NCI-H1694 treated with DMSO at 0.1 percent for 48 hours (cell line): ENCODE measurements at regions not wholly inside any gene's neighbourhood (a gene's known extent, or its start where the extent isn't known, plus 50 kb on each side); places are given as distances from the start of the nearest gene placed in this dataset.

Source experiments
- DNase-seq: peaks from one replicate; lab custom pipeline; 2025; lab: John Stamatoyannopoulos, UW

DNA sequence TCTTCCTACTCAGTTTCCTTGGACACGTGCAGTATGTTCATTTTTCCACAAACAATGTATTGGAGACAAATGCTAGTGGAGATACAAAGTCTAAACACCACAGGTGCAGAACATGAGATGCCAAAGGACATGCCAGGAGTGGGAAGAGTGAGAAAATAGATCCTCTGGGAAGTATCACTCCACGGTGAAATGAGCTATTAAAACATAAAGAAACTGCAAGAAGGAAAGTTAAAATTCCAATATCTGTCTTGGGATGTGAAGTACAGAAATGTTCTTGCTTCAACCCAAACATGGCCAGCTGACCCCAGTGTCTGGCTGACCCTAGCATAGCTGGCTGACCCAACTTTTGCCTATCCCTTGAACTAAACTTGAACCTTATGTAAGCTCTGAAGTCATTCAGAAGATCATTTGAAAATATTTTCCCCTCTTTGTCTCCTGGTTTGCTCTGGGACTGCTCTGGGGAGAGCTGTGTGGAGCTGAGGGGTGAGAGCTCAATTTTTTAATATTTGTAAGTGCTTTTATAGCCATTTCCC, 59.5 kb downstream of the FZD1 start:
- no peak for DNase-seq

DNA sequence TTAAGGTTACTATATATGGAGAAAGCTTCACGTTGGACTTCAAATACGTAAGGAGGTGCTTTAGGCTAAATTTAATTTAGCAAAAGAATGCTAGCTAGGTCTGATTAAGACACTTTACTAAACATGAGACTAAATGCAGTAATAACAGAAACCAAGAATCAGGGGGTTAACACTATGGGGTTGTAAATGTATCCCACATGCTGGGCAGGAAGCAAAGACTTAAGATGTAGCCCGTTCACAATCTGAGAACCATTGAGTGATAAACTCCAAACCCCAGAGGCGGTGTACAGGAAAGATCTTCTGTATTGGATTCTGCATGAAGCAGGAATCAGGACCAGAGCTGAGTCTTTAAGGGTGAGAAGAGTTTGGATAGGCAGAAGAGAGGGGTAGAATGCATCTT, 60.4 kb downstream of the FZD1 start:
- DNase-seq, result no peak

DNA sequence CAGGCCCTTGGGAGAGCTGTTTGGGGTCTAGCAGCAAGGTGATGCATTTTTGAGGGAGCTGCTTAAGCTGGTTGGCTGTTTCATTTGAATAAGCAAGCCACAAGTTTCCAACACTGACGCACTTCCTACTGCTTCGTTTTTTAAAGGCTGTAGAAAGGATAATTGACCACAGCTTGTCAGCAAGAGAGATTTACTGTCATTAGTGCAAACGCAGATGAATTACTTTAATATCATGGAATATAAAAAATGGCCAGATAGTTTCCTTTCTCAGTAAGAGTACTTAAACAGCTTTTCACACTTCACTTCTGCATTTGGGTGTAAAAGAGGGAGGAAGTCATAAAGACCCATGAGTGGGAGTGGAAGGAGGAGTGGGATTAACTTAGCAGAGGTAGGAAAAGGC, 61.5 kb downstream of the FZD1 start:
- no peak for DNase-seq

DNA sequence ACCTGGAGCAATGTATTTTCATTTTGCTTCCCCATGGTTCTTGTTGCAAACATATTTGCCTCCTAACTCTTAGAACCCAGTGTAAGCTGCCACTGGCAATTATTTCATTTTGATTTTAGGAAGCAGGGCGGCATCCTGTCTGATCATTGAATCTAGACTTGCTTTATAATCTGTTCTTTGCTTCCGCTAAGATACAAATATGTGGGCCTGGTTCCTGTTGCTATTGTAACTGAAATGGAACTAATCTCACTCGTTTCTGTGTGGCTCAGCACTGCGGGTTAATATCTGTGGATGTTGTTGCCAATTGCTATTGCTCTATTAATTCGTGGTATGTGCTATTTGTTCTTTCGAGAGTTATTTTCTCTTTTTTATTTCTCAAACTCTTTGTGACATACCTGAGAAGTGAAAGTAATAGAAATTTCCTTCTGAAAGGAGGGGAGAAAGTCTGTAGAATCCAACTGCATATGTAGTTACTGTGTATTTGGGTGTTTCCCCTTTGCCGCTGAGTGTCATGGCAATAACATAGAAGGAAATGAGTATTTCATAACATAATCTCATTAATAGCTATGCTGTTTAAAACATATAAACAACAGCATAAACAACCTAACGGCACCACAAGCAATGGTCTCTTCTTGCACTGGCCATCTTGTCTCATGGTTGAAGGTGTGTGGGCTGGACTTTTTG, 62.4 kb downstream of the FZD1 start:
- DNase-seq, result no peak

DNA sequence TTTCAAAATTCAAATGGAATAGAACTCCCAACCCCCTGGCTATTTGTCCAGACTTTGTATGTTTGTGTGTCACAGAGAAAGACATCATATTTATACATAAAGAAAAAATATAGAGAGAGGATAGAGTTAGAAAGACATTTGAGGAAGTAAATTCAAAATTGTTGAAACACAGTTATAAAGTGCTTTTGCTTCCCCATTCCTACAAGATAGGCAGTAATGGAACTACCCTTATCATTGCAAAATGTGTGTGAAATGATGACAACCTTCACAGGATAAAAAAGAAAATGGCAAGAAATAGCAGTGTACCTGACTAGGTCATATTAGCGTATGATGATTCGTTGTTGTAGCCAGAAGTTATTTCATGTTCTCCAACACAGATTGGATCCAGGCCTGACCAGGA, 63.1 kb downstream of the FZD1 start:
- DNase-seq, result no peak

DNA sequence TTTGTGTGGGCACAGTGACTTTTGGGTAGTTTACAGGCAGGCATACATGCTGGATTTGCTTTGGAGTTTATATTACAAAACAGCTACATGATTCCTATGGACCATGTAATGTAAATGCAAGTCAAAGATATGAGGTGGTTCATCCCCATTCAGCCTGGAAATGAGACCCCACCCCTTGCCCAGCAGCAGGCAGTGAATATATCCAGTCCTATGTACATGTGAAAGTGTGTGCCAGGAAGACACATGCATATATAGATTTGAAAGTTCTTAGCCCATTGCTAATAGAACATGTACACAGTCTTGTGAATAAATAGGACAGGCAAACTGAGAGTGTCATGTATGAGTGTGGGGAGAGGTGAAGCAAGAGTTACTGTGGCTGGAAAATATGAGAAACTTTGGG, 65.3 kb downstream of the FZD1 start:
- no peak for DNase-seq

DNA sequence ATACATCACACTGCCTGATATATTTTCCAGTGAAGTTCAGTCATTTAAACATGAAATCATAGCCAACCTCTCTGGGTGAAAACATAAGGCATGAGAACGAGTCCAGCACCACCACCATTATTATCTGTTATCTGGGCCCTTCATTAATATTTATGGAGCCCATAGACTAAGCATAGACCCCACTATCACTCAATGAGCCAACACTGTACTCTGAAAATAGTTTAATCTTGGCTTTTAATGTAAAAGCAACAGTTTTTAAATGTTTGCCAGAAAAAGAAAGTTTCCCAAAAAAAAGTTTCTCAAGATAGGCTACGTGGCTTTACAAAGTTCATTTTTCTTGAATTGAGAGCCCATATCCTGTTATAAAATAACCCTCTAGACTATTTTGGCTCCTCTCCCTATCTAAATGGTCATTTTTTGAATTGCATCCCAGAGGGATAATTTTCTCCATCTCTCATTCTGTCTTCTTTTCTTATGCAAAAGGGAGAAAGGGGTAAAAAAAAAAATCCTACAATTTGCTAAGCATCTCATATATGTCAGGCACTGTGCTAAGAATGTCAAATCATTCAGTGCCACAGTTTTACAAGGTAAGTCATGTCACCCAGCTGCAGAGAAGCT, 66.1 kb downstream of the FZD1 start:
- no peak for DNase-seq

DNA sequence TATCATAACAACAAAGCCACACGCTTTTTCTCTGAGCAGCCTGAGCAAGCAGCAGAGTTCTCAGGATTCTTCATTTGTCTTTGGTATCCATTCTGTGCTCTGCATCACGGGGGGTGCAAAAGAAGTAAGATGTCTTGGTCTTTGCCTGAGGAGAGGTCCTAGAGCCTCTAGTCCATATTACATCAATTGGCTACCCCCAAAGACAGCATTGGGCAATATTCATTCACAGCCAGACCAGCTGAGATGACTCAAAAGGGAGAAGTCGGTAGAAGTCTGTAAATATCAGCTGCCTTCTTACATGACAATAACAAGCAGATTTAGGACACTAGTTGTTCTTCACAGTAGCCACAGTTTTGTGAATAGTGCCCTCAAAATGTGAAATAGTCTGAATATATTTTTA, 66.6 kb downstream of the FZD1 start:
- DNase-seq, result no peak

DNA sequence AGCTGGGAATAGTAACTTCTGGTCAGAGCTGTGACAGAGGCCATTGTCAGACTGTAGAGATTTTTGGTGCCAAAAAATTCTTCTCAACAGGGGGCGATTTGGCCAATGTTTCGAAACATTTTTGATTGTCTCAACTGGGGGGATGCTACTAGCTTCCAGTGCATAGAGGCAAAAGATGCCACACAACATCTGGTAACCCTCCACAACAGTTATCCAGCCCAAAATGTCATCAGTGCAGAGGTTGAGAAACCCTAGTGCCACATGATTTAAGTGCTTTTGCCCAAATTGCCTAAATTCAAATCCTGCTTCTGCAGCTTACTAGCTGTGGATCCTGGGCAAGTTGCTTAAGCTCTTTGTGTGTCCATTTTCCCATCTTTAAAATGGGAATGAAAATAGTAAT, 71.9 kb downstream of the FZD1 start:
- no peak for DNase-seq

DNA sequence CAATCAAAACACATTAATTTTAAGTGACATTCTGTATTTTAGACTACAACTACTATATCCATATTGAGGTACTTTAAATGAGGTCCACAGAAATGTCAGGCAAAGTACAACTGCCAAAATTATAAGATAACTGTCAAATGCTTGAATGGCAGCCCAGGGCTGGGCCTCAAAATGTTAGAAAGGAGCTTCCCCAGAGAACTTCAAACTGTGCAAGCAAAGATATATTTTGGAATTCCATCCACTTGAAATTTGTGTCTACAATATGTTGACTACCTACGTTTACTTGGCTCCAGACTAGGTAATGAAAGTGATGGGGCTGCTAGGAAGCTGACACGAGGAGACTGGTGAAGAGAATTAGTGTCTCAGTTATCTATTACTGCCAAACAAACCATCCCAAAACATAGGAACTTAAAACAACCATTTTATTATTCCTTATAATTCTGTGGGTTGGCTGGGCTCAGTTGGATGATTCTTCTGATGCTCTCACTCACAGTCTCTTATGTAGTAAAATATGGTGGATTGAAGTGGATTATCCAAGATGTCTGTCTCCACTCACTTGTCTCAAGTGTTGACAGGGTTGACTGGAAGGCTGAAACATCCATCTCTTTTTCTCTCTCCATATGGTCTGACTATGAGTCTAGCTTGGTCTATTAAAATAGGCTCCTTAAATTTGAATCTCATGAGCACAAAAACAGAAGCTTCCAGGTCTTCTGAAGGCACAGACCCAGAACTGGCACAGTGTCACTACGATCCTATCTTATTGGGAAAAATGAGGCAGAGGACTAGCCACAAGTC, 74.2 kb downstream of the FZD1 start:
- no peak for DNase-seq

DNA sequence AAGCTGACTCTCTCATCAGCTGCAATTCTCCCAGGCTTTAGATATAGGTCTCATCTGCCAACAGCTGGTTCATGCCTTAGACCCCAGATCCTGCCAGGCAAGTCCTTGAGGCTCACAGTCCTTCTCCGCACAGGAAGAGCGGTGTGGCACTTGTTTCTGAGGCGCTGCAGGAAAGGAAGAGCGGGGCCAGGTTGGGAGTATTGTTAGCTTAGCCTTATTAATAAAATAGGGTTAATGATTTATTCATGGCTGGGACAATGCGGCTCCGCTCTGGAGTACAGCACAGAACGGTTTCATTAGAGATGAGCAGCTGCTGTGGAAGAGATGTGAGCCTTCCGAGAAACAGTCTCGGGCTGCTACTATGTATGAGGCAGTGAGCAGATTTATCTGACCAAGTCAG, 78.1 kb downstream of the FZD1 start:
- DNase-seq, result no peak

DNA sequence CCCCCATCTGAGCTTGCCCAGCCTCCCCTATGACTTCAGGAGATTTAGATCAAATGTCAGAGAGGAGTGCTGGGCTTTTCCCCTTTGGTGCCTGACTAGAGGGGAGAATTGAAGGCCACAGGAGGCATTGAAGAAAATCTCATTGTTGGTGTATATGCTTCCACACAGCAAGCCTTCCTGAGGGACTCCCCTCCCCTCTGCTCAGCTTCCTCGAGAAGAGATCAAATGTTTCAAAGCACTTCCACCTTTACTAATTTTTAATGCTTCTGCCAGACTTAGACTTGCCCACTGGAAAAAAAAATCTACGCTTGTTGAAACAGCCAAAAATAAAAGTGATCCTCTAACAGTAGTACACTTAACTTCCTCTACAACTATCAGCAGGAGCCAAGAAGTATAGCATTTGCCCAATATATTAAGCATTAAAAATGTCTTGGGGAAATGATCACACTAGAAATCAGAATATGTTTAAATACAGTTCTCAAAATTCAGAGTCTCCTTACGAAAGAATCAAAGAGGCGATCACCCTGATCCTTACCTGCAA, 79.3 kb downstream of the FZD1 start:
- DNase-seq, result no peak

DNA sequence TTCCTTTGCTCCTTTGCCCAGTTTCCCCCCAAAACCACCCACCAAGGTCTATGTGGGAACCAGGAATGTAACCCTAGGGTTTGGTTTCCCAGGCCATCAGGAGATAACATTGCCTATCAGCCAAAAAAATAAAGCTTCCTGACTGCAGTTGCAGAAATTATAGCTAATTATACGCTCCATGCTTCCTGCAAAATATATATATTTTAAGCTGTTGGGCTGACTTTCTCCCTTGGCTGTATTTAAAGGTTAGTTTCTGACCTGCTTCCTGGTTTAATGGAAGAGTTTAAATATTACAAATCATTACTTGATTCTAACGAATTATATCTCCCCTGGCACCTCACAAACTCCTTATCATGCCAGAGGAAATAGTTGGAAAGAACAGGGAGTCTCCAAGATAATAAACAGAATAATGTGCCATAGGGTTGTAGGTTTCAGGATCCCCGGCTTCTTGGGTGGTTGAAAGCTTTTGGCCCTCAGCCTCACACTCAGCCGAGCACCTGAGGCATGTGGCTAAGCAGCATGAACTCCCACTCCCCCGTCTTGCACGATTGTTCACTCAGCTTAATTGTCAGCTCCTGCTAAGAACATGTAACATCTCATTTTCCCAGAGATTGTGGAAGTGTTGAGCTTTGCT, 79.9 kb downstream of the FZD1 start:
- no peak for DNase-seq

DNA sequence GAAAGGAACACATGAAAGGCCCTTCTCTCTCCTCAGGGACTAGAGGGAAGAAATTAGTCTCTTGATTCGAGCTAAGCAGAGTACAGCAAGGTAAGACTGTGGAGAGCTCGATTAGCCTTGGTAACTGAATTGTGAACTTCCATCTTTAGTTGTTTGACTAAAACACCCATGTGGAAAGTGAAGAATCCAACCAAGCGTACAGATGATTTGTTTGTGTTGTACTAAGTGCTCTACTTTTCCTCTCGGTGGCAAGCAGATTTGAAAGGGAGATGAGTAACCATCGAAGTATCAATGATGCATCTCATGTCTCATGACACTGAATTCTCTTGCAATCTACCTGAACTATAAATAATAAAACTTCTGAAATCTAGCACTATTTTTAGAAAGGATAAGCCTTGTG, 80.7 kb downstream of the FZD1 start:
- no peak for DNase-seq

DNA sequence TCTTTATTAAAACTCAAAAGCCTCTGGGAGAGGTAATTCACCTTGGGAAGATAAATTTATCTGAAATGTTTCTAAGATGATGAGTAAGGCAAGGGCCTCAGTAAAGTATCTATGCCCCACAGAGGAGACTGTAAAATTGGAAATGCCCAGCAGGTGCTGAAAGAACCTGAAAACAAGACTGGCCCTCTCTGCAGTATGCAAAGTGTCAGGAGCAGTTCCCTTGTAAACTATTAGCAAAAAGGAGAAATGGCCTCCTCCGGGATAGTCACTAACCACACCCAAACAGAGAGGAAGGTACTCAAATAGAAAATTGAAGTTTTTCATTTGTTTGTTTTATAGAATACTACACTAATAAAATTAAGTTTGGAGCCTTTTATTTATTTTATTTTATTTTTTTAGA, 81.2 kb downstream of the FZD1 start:
- no peak for DNase-seq

DNA sequence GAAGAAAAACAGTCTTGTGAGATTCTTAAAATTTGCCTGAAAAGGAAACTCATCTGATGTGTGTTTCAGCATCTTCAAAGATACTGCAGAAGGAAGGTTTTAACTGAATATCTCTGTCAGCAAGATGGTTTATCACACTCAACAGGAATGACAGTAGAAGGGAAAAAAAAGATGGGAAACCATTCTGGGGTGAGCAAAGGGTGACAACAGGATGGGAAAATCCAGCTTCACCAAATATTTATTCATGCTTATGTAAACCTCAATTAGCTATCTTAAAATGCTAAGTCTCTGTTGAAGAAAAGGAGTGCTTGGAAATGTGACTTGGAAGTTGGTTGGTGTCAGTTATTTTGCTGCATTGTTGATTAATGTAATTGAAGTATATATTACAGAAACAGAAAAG, 82.2 kb downstream of the FZD1 start:
- DNase-seq, result no peak

DNA sequence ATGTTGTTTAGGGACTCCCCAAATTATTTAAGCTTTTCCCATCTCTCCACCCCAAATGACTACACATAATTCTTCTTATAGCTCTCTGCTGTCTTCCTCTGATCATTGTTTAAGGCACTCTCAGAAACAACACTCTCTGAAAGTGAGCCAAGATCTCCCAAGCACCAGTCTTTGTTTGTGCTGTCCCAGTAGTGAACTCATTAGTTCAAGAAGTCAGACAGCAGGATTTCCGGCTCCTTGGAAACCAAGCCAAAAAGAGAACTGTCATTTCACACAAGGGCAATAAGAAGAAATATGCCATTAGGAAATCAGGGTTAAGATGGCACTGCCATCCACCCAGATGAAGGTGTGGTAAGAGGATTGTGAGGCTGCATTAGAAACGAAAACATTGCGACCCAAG, 83.1 kb downstream of the FZD1 start:
- no peak for DNase-seq

DNA sequence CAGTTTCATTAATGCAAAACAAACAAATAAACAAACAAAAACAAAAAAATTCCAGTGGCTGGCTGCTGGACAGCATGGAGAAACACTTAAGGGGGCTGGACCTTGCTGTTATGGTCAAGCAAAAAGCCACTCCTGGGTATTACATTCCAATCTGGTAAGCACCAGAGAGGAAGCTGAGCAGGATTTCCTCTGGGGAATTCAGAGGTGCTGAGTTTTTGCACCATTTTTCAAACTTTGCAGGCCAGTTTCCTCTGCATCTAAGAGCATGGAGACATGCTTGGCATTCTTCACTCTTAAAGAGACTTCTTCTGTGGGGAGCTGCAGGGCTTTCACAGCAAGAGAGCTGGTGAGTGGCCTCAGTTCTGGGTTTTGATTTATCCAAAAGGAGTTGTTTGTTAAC, 84.5 kb downstream of the FZD1 start:
- DNase-seq, result no peak

DNA sequence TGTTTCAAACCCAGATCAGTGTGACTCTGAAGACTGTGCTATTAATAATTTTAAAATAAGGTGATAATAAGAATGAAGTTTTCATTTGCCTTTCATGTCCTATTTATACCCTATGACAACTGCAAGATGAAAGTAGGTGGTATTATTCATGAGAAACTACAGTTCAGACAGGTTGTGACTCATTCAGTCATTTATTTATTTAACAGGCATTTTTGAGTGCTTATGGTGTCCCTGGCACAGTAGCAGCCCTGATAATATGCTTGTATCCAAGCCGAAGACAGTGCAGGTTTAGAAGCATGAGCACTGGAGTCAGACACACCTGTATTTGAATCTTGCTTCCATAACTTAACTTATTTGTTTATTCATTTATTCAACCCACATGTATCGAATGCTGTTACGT, 87.1 kb downstream of the FZD1 start:
- no peak for DNase-seq

DNA sequence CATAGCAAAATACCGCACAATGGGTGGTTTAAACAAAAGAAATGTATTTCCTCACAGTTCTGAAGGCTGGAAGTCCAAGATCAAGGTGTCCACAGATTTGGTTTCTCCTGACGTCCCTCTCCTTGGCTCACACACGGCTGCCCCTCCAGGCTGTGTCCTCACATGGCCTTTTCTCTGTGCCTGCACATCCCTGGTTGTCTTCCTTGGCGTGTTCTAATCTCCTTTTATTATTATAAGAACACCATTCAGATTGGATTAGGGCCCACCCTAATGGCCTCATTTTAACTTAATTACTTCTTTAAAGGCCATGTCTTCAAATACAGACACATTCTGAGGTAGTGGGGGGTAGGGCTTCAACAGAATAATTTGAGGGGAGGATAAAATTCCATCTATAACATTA, 87.9 kb downstream of the FZD1 start:
- DNase-seq, result no peak

DNA sequence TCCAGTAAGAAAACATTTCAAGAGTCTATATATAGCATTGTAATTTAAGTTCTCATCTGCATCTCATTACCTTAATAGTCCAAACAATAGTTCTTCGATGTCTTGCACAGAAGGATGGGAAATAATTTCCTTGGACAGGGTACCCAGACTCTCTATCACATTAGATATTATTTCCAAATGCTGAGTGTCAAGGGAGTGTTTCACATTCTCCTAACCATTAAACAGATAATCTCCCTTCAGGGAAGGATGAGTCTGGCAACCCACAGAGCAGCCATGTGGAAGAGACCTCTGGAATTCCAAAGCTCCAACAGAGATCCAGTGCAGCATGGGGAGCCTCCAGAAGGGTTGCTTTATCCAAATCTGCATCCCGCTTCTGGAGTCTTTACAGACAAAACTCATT, 89.6 kb downstream of the FZD1 start:
- no peak for DNase-seq

DNA sequence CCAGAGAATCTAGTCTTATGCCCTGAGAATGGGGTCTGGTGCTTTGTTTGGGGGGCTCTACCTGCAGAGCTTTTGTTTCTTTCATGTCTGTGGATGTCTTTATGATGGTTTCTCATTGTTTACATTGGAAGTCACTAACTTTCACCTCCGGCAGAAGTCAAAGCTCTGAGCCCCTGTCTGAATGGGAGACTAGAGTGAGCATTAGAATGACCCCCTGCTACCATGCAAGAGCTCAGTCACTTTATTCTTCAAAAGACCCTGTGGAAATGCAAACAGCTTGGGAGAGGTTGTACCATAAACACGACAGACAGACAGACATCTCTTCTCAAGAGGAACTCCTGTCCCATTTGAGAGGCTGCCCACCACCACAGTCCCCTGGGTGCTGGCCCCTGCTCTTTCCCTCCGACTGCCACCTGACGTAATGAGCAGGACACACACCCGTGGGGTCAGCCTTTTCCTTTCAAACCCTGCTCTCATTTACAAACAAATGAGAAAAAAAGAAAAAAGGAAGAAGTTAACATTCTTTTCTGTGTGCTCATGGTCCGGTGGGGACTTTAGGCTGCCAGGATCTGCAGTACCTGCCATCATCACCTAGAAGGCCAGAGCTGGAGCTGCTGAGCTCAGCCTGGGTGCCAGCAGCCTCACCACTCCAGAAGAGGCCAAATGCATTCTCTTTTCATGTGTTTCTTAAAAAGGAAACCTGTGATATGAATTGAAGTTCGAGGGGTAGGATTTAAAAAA, 91.6 kb downstream of the FZD1 start:
- DNase-seq, result no peak
